ENCODE measurements at regions not wholly inside any gene's neighbourhood (a gene's known extent, or its start where the extent isn't known, plus 50 kb on each side); places are given as distances from the start of the nearest gene placed in this dataset.

DNA sequence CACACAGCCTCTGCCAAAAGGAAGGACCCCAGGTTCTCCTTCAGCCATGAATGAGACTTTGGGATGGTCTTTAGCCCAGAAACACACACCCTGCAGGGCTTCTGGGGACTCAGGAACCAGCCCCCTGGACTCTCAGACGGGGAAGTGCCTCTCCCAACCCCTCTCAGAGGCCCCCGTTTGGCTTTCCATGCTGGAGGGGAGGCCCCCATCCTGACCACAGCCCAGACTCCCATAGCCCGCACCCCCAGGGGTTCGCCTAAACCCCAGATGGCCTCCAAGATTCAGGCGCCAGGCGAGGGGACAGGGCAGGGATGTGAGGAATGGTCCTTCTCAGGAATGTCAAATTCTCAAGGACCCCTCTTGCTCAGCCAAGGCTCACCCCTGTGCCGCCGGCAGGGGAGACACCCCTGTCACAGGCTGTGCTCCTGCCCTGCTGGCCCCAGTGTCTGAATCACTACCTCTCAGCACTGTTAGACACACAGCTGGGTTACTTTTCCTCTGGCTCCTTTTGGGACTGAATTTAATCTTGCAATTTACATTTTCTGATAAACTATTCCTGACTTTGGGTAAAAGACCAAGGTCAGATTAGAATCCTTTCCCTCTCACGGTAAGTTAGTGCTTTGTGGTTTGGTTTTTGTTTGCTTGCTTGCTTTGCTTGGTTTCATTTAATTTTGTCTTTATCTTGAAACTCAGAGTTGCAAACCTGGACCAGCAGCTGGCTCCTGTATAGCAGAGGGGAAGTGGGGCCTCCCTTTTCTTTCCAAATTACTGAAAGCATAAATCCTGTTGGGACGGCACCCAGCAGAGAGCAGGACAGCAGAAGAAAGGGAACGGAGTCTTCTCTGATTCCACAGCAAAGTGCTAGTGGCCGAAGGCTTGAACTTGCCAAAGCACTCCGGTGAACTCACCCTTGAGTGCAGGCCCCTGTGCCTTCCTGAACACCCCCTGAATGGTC is 198.9 kb upstream of the RAB6C start:
- no peak for DNase-seq (ENCODE audit: low read depth in 1 of 2, low spot score in 1 of 2)
- TF ChIP-seq GABPA (IDR thresholded peaks at IDR 0.05; ENCODE audit: low read depth) (no peak), POLR2AphosphoS5 (IDR thresholded peaks at IDR 0.05; ENCODE audit: low read depth) (no peak), SPI1 (IDR thresholded peaks at IDR 0.05; ENCODE audit: borderline replicate concordance, low read depth) (no peak)
- TF ChIP-seq, protein P1, sequence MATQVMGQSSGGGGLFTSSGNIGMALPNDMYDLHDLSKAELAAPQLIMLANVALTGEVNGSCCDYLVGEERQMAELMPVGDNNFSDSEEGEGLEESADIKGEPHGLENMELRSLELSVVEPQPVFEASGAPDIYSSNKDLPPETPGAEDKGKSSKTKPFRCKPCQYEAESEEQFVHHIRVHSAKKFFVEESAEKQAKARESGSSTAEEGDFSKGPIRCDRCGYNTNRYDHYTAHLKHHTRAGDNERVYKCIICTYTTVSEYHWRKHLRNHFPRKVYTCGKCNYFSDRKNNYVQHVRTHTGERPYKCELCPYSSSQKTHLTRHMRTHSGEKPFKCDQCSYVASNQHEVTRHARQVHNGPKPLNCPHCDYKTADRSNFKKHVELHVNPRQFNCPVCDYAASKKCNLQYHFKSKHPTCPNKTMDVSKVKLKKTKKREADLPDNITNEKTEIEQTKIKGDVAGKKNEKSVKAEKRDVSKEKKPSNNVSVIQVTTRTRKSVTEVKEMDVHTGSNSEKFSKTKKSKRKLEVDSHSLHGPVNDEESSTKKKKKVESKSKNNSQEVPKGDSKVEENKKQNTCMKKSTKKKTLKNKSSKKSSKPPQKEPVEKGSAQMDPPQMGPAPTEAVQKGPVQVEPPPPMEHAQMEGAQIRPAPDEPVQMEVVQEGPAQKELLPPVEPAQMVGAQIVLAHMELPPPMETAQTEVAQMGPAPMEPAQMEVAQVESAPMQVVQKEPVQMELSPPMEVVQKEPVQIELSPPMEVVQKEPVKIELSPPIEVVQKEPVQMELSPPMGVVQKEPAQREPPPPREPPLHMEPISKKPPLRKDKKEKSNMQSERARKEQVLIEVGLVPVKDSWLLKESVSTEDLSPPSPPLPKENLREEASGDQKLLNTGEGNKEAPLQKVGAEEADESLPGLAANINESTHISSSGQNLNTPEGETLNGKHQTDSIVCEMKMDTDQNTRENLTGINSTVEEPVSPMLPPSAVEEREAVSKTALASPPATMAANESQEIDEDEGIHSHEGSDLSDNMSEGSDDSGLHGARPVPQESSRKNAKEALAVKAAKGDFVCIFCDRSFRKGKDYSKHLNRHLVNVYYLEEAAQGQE (IDR thresholded peaks at IDR 0.05; ENCODE audit: insufficient replicate concordance, low read depth) = no peak
- TF ChIP-seq, protein P2, sequence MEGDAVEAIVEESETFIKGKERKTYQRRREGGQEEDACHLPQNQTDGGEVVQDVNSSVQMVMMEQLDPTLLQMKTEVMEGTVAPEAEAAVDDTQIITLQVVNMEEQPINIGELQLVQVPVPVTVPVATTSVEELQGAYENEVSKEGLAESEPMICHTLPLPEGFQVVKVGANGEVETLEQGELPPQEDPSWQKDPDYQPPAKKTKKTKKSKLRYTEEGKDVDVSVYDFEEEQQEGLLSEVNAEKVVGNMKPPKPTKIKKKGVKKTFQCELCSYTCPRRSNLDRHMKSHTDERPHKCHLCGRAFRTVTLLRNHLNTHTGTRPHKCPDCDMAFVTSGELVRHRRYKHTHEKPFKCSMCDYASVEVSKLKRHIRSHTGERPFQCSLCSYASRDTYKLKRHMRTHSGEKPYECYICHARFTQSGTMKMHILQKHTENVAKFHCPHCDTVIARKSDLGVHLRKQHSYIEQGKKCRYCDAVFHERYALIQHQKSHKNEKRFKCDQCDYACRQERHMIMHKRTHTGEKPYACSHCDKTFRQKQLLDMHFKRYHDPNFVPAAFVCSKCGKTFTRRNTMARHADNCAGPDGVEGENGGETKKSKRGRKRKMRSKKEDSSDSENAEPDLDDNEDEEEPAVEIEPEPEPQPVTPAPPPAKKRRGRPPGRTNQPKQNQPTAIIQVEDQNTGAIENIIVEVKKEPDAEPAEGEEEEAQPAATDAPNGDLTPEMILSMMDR (IDR thresholded peaks at IDR 0.05; ENCODE audit: insufficient read depth, low read length) = no peak
- no peak overlapping the region for H3K27ac ChIP-seq (replicated peaks)
- H3K4me3 ChIP-seq (replicated peaks; ENCODE audit: insufficient read depth, low read length) = no peak overlapping the region
- H3K27me3 ChIP-seq (ENCODE audit: insufficient read depth, poor library complexity, severe bottlenecking) = no peaks in the 10 kb centered on the region

- H3K27me3 ChIP-seq (ENCODE audit: insufficient read depth, poor library complexity, severe bottlenecking) = no peaks in the 10 kb centered on the region
- no peak overlapping the region for H3K27ac ChIP-seq (replicated peaks)
- TF ChIP-seq, protein P1 (IDR thresholded peaks at IDR 0.05; ENCODE audit: insufficient replicate concordance, low read depth) = no peak
- TF ChIP-seq, protein P2 (IDR thresholded peaks at IDR 0.05; ENCODE audit: insufficient read depth, low read length) = no peak
- TF ChIP-seq POLR2AphosphoS5 (IDR thresholded peaks at IDR 0.05; ENCODE audit: low read depth) (no peak), GABPA (IDR thresholded peaks at IDR 0.05; ENCODE audit: low read depth) (no peak), SPI1 (IDR thresholded peaks at IDR 0.05; ENCODE audit: borderline replicate concordance, low read depth) (no peak)
- DNase-seq (ENCODE audit: low read depth in 1 of 2, low spot score in 1 of 2) = no peak
- no peak overlapping the region for H3K4me3 ChIP-seq (replicated peaks; ENCODE audit: insufficient read depth, low read length)
Observed at GRCh38 chr2:129781749-129782632, 197.5 kb upstream of the RAB6C start.

- DNase-seq (ENCODE audit: low read depth in 1 of 2, low spot score in 1 of 2) = no peak
Observed at GRCh38 chr2:129782633-129782990, 196.9 kb upstream of the RAB6C start.

More at GRCh38 chr2:129782633-129782990, 196.9 kb upstream of the RAB6C start:
- Histone ChIP-seq H3K27ac (replicated peaks) (no peak overlapping the region), H3K27me3 (ENCODE audit: insufficient read depth, poor library complexity, severe bottlenecking) (no peaks in the 10 kb centered on the region), H3K4me3 (replicated peaks; ENCODE audit: insufficient read depth, low read length) (no peak overlapping the region)
- TF ChIP-seq SPI1 (IDR thresholded peaks at IDR 0.05; ENCODE audit: borderline replicate concordance, low read depth) (no peak), POLR2AphosphoS5 (IDR thresholded peaks at IDR 0.05; ENCODE audit: low read depth) (no peak), GABPA (IDR thresholded peaks at IDR 0.05; ENCODE audit: low read depth) (no peak)
- TF ChIP-seq, protein P2 (IDR thresholded peaks at IDR 0.05; ENCODE audit: insufficient read depth, low read length) = no peak
- TF ChIP-seq, protein P1 (IDR thresholded peaks at IDR 0.05; ENCODE audit: insufficient replicate concordance, low read depth) = no peak

Data from HL-60 (cell line).